ENCODE measurements at regions not wholly inside any gene's neighbourhood (a gene's known extent, or its start where the extent isn't known, plus 50 kb on each side); places are given as distances from the start of the nearest gene placed in this dataset.
A peak's percentile ranks its signal among the peaks of the same experiment; 100 is the strongest.

GRCh38 chr5:3339092-3339797 is 256.4 kb upstream of the IRX1 start:
- DNase-seq = no peak

- DNase-seq = no peak
Measured at GRCh38 chr5:3337812-3338541, 257.7 kb upstream of the IRX1 start.

- DNase-seq = no peak
Measured at GRCh38 chr5:3336666-3337065, 259.0 kb upstream of the IRX1 start.

- no peak for DNase-seq
Measured at GRCh38 chr5:3335301-3335700, 260.3 kb upstream of the IRX1 start.

- no peak for DNase-seq
Measured at GRCh38 chr5:3333836-3334235, 261.8 kb upstream of the IRX1 start.

GRCh38 chr5:3333105-3333504 is 262.5 kb upstream of the IRX1 start:
- DNase-seq = no peak

- DNase-seq = no peak
Measured at GRCh38 chr5:3331819-3332218, 263.8 kb upstream of the IRX1 start.

GRCh38 chr5:3330442-3330841 is 265.2 kb upstream of the IRX1 start:
- DNase-seq = no peak

- no peak for DNase-seq
Measured at GRCh38 chr5:3329427-3329826, 266.2 kb upstream of the IRX1 start.

GRCh38 chr5:3326841-3327232 is 268.8 kb upstream of the IRX1 start:
- DNase-seq = no peak

- DNase-seq = no peak
Measured at GRCh38 chr5:3325972-3326840, 269.4 kb upstream of the IRX1 start.

GRCh38 chr5:3325201-3325971 is 270.2 kb upstream of the IRX1 start:
- peak in 1 of 5 experiments; percentile 6 for DNase-seq

- peak in 1 of 5 experiments; percentile 21 for DNase-seq
Measured at GRCh38 chr5:3324421-3325101, 271.1 kb upstream of the IRX1 start.

- DNase-seq = peak in 1 of 5 experiments; percentile 23
Measured at GRCh38 chr5:3323966-3324365, 271.7 kb upstream of the IRX1 start.

GRCh38 chr5:3323144-3323543 is 272.5 kb upstream of the IRX1 start:
- no peak for DNase-seq

GRCh38 chr5:3322642-3323041 is 273.0 kb upstream of the IRX1 start:
- no peak for DNase-seq

- no peak for DNase-seq
Measured at GRCh38 chr5:3321923-3322322, 273.7 kb upstream of the IRX1 start.

GRCh38 chr5:3321119-3321760 is 274.4 kb upstream of the IRX1 start:
- DNase-seq = no peak

GRCh38 chr5:3320317-3320875 is 275.2 kb upstream of the IRX1 start:
- DNase-seq = no peak

- no peak for DNase-seq
Measured at GRCh38 chr5:3317051-3317795, 278.4 kb upstream of the IRX1 start.

Measured in T-helper 2 cell (primary cell).